Mucosa of gallbladder (tissue), 1 donor: ENCODE measurements at regions not wholly inside any gene's neighbourhood (a gene's known extent, or its start where the extent isn't known, plus 50 kb on each side); places are given as distances from the start of the nearest gene placed in this dataset.
"Not testable (repeated sequence)": the region's sequence is repeated elsewhere in the genome, so short reads cannot be mapped to it uniquely, and the experiment has no call there.

Experiments
- DNase-seq: peaks from one replicate; pipeline ENCODE4 v3.0.0-alpha.2; 2020; ENCODE audit warnings: low spot score
- donor health status: DM: no; HTN: no; CAD: no.

- DNase-seq: no peak
Observed at GRCh38 chrX:109878236-109878635, 124.7 kb upstream of the TMEM164 start.

- no peak for DNase-seq
Observed at GRCh38 chrX:109879991-109880390, 122.9 kb upstream of the TMEM164 start.

GRCh38 chrX:109880629-109881028 is 122.3 kb upstream of the TMEM164 start:
- no peak for DNase-seq

GRCh38 chrX:109886122-109886761 is 116.7 kb upstream of the TMEM164 start:
- no peak for DNase-seq

GRCh38 chrX:109889289-109890006 is 113.5 kb upstream of the TMEM164 start:
- no peak for DNase-seq

- no peak for DNase-seq
Observed at GRCh38 chrX:109890300-109890699, 112.6 kb upstream of the TMEM164 start.

GRCh38 chrX:109890910-109891502 is 111.9 kb upstream of the TMEM164 start:
- peak; percentile 64 for DNase-seq

- DNase-seq: not testable (repeated sequence)
Observed at GRCh38 chrX:109896024-109896423, 106.9 kb upstream of the TMEM164 start.

GRCh38 chrX:109902665-109903064 is 100.2 kb upstream of the TMEM164 start:
- no peak for DNase-seq

GRCh38 chrX:109911046-109911445 is 91.9 kb upstream of the TMEM164 start:
- no peak for DNase-seq

GRCh38 chrX:109912993-109913392 is 89.9 kb upstream of the TMEM164 start:
- DNase-seq: not testable (repeated sequence)

GRCh38 chrX:109914114-109914849 is 88.6 kb upstream of the TMEM164 start:
- DNase-seq: no peak

GRCh38 chrX:109918753-109919152 is 84.2 kb upstream of the TMEM164 start:
- no peak for DNase-seq

- DNase-seq: no peak
Observed at GRCh38 chrX:109920325-109920724, 82.6 kb upstream of the TMEM164 start.

- no peak for DNase-seq
Observed at GRCh38 chrX:109920868-109921267, 82.0 kb upstream of the TMEM164 start.

- DNase-seq: no peak
Observed at GRCh38 chrX:109922190-109922589, 80.7 kb upstream of the TMEM164 start.

GRCh38 chrX:109925003-109925402 is 77.9 kb upstream of the TMEM164 start:
- not testable (repeated sequence) for DNase-seq

- DNase-seq: no peak
Observed at GRCh38 chrX:109925656-109926055, 77.3 kb upstream of the TMEM164 start.

GRCh38 chrX:109926118-109926517 is 76.8 kb upstream of the TMEM164 start:
- DNase-seq: no peak

GRCh38 chrX:109926743-109927662 is 75.9 kb upstream of the TMEM164 start:
- DNase-seq: no peak

GRCh38 chrX:109927663-109928273 is 75.1 kb upstream of the TMEM164 start:
- no peak for DNase-seq
